NB4 (cell line): ENCODE measurements at regions not wholly inside any gene's neighbourhood (a gene's known extent, or its start where the extent isn't known, plus 50 kb on each side); places are given as distances from the start of the nearest gene placed in this dataset.

Experiments used
- DNase-seq: peaks from one replicate; pipeline ENCODE4 v3.0.0; 2010; ENCODE audit warnings: low read depth
- H3K4me3 ChIP-seq: one replicate; pipeline ENCODE4 v1.5.1; 2011; ENCODE audit warnings: mild to moderate bottlenecking, low read depth, low read length, moderate library complexity
- CTCF ChIP-seq: IDR thresholded peaks from one replicate; pipeline ENCODE4 v1.5.1; 2012; ENCODE audit warnings: low read depth, low read length
- MAX ChIP-seq: IDR thresholded peaks from 2 replicates; pipeline ENCODE4 v1.6.1; 2011; ENCODE audit warnings: low read depth, low read length
- MYC ChIP-seq: IDR thresholded peaks from 2 replicates; pipeline ENCODE4 v1.6.1; 2011; ENCODE audit warnings: low read depth, low read length
- POLR2A ChIP-seq: IDR thresholded peaks from 2 replicates; pipeline ENCODE4 v1.6.1; 2011; ENCODE audit warnings: mild to moderate bottlenecking; ENCODE audit not compliant: insufficient read length; ENCODE audit errors: extremely low read depth

- no peak for DNase-seq
- TF ChIP-seq POLR2A (no peak), MAX (no peak), MYC (no peak), CTCF (no peak)
- no peak overlapping the region for H3K4me3 ChIP-seq
These were observed 283.7 kb upstream of the PRKD1 start for GRCh38 chr14:30211326-30211725.

GRCh38 chr14:30214014-30214413 lies 286.4 kb upstream of the PRKD1 start:
- H3K4me3 ChIP-seq = no peak overlapping the region
- TF ChIP-seq CTCF (no peak), MYC (no peak), MAX (no peak), POLR2A (no peak)
- DNase-seq = no peak

- H3K4me3 ChIP-seq = no peak overlapping the region
- DNase-seq = peak; percentile 65
- TF ChIP-seq POLR2A (no peak), CTCF (peak; percentile 49)
These were observed 286.9 kb upstream of the PRKD1 start for GRCh38 chr14:30214461-30215090.

GRCh38 chr14:30218907-30219306 lies 291.3 kb upstream of the PRKD1 start:
- DNase-seq = no peak
- TF ChIP-seq MYC = no peak
- TF ChIP-seq CTCF = no peak
- TF ChIP-seq POLR2A = no peak
- TF ChIP-seq MAX = no peak
- no peak overlapping the region for H3K4me3 ChIP-seq

- DNase-seq = no peak
- no peak for TF ChIP-seq MAX
- no peak for TF ChIP-seq POLR2A
- TF ChIP-seq MYC = no peak
- TF ChIP-seq CTCF = no peak
- H3K4me3 ChIP-seq = no peak overlapping the region
These were observed 293.9 kb upstream of the PRKD1 start for GRCh38 chr14:30221546-30221945.

GRCh38 chr14:30223385-30223785 lies 295.7 kb upstream of the PRKD1 start:
- TF ChIP-seq MYC (no peak), MAX (no peak), POLR2A (no peak), CTCF (no peak)
- no peak for DNase-seq
- H3K4me3 ChIP-seq = no peak overlapping the region
